HUDEP-2 (cell line): ENCODE measurements at regions not wholly inside any gene's neighbourhood (a gene's known extent, or its start where the extent isn't known, plus 50 kb on each side); places are given as distances from the start of the nearest gene placed in this dataset.
"Not testable (repeated sequence)": the region's sequence is repeated elsewhere in the genome, so short reads cannot be mapped to it uniquely, and the experiment has no call there.

Experiments used
- DNase-seq, 76 experiments: peaks; one replicate each; lab custom pipeline; 2025; ENCODE audit not compliant: unreplicated experiment in 76 of 76; lab: John Stamatoyannopoulos, UW

GRCh38 chr2:150802635-150803034 lies 315.2 kb upstream of the RND3 start:
- DNase-seq: no peak

- DNase-seq: not testable (repeated sequence)
Measured at GRCh38 chr2:150796236-150796635, 308.8 kb upstream of the RND3 start.

GRCh38 chr2:150792780-150793300 lies 305.4 kb upstream of the RND3 start:
- no peak for DNase-seq

- no peak for DNase-seq
Measured at GRCh38 chr2:150791567-150791966, 304.1 kb upstream of the RND3 start.

- DNase-seq: no peak
Measured at GRCh38 chr2:150789376-150789905, 302.0 kb upstream of the RND3 start.

- DNase-seq: no peak
Measured at GRCh38 chr2:150788426-150789140, 301.1 kb upstream of the RND3 start.

- no peak for DNase-seq
Measured at GRCh38 chr2:150787353-150788093, 300.1 kb upstream of the RND3 start.

GRCh38 chr2:150784389-150784788 lies 296.9 kb upstream of the RND3 start:
- no peak for DNase-seq

GRCh38 chr2:150783896-150784295 lies 296.4 kb upstream of the RND3 start:
- no peak for DNase-seq

- no peak for DNase-seq
Measured at GRCh38 chr2:150783015-150783414, 295.5 kb upstream of the RND3 start.

GRCh38 chr2:150782613-150783012 lies 295.1 kb upstream of the RND3 start:
- no peak for DNase-seq

- no peak for DNase-seq
Measured at GRCh38 chr2:150781142-150781541, 293.7 kb upstream of the RND3 start.

- no peak for DNase-seq
Measured at GRCh38 chr2:150778828-150779227, 291.4 kb upstream of the RND3 start.

GRCh38 chr2:150769421-150769820 lies 282.0 kb upstream of the RND3 start:
- DNase-seq: no peak

- no peak for DNase-seq
Measured at GRCh38 chr2:150767991-150768746, 280.7 kb upstream of the RND3 start.

GRCh38 chr2:150762571-150762970 lies 275.1 kb upstream of the RND3 start:
- DNase-seq: no peak

GRCh38 chr2:150759531-150759930 lies 272.1 kb upstream of the RND3 start:
- no peak for DNase-seq

- DNase-seq: no peak
Measured at GRCh38 chr2:150759106-150759505, 271.6 kb upstream of the RND3 start.

- DNase-seq: no peak
Measured at GRCh38 chr2:150752229-150752628, 264.8 kb upstream of the RND3 start.

- no peak for DNase-seq
Measured at GRCh38 chr2:150750720-150751119, 263.3 kb upstream of the RND3 start.

- DNase-seq: no peak
Measured at GRCh38 chr2:150742094-150742493, 254.6 kb upstream of the RND3 start.
